HFFc6 (cell line): ENCODE measurements at regions not wholly inside any gene's neighbourhood (a gene's known extent, or its start where the extent isn't known, plus 50 kb on each side); places are given as distances from the start of the nearest gene placed in this dataset.

Source experiments
- DNase-seq: peaks from one replicate; pipeline ENCODE4 v3.0.0-alpha.2; 2018
- H3K27ac Mint-ChIP-seq: 2 replicates; pipeline ENCODE4 v1.8.0; 2020; ENCODE audit warnings: mild to moderate bottlenecking, mixed read lengths
- H3K27me3 Mint-ChIP-seq: 2 replicates; pipeline ENCODE4 v1.8.0; 2021; ENCODE audit warnings: mild to moderate bottlenecking, moderate library complexity, mixed read lengths; ENCODE audit not compliant: insufficient read depth
- H3K36me3 Mint-ChIP-seq: 2 replicates; pipeline ENCODE4 v1.8.0; 2021; ENCODE audit warnings: low read depth, mixed read lengths
- H3K4me1 Mint-ChIP-seq: 2 replicates; pipeline ENCODE4 v1.8.0; 2020; ENCODE audit warnings: low read depth, mixed read lengths
- H3K4me3 Mint-ChIP-seq: 2 replicates; pipeline ENCODE4 v1.8.0; 2020; ENCODE audit warnings: mild to moderate bottlenecking, moderate library complexity, mixed read lengths
- H3K9me3 Mint-ChIP-seq: 2 replicates; pipeline ENCODE4 v1.8.0; 2020; ENCODE audit warnings: mild to moderate bottlenecking, mixed read lengths
- CTCF ChIP-seq: fragments of 200-600 bp; sonication (generic); IDR thresholded peaks from 2 replicates; pipeline ENCODE4 v1.5.0; 2021; ENCODE audit warnings: antibody characterized with exemption, mild to moderate bottlenecking

DNA sequence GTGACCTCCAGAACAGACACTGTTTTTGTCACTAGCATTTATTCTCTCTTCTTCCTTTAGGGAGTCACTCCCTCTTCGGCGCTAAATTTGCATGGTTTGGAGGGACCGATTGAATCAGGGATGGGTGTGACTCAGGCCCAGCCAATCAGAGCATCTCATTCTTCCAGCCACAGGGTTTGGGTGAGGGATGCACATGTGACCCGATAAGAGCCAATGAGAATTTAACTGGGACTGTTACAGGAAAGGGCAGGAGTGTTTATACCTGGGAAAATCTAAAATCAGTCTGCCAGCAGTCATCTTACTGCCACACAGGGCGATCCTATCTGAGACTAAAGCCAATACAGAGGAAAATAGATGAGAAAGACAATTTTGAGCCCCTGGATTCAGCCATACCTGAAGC, 351.2 kb upstream of the ERCC4 start:
- DNase-seq = no peak
- Mint-ChIP-seq H3K9me3 (peaks cover 40% of the 10 kb centered on the region), H3K36me3 (no peaks in the 10 kb centered on the region; the same call in 1 of the 2 replicates), H3K4me3 (no peak overlapping the region), H3K27me3 (no peaks in the 10 kb centered on the region; the same call in 1 of the 2 replicates), H3K27ac (no peak overlapping the region), H3K4me1 (no peaks in the 10 kb centered on the region)
- TF ChIP-seq CTCF = no peak

DNA sequence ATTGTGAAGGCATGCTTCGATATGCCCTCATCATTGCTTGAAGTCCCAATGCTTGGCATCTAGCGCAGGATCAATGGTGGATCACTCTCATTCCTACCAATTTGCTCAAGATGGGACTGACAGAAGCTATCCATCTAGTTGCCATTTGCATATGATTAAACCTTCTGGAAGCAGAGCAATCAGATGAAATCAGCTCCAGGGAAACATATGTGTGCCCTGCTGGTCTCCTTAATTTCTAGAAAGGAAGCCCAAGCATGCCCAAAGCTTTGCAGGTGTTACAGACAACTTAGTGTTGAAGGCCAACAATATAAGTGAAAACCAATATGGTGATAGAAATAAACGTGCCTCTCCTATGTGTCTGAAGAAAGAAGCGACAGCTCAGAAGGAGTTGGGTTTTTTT, 350.0 kb upstream of the ERCC4 start:
- peaks cover 5% of the 10 kb centered on the region; the same call in 1 of the 2 replicates for H3K36me3 Mint-ChIP-seq
- no peak overlapping the region for H3K27ac Mint-ChIP-seq
- DNase-seq = no peak
- no peaks in the 10 kb centered on the region; the same call in 1 of the 2 replicates for H3K27me3 Mint-ChIP-seq
- no peak overlapping the region for H3K4me3 Mint-ChIP-seq
- peaks cover 39% of the 10 kb centered on the region for H3K9me3 Mint-ChIP-seq
- no peaks in the 10 kb centered on the region for H3K4me1 Mint-ChIP-seq
- no peak for TF ChIP-seq CTCF

GRCh38 chr16:13571036-13571435, 348.9 kb upstream of the ERCC4 start:
- H3K4me1 Mint-ChIP-seq = no peaks in the 10 kb centered on the region
- TF ChIP-seq CTCF = no peak
- H3K27ac Mint-ChIP-seq = no peak overlapping the region
- no peaks in the 10 kb centered on the region; the same call in 1 of the 2 replicates for H3K27me3 Mint-ChIP-seq
- peaks cover 44% of the 10 kb centered on the region for H3K9me3 Mint-ChIP-seq
- H3K36me3 Mint-ChIP-seq = peaks cover 6% of the 10 kb centered on the region; the same call in 1 of the 2 replicates
- DNase-seq = no peak
- no peak overlapping the region for H3K4me3 Mint-ChIP-seq

DNA sequence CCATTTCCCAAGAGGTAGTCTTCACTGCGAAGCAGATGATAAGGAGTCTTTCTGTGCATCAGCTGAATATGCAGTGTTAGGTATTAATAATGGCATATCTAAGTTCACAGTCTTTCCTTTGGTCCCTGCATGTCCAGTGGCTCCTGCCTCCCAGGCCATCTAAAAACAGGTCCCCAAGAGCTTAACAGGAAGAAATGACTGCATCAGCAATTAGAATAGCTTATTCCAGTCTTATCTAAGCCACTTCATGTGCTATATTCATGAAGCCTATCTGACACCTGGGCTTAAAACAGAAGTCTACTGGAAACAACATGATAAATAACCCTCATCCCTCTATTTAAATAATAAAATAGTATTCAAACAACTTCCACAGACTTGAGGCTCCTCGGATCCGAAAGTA, 346.1 kb upstream of the ERCC4 start:
- no peak for DNase-seq
- Mint-ChIP-seq H3K36me3 (peaks cover 6% of the 10 kb centered on the region; the same call in 1 of the 2 replicates), H3K4me1 (no peaks in the 10 kb centered on the region), H3K4me3 (no peak overlapping the region), H3K27ac (no peak overlapping the region), H3K27me3 (peaks cover 2% of the 10 kb centered on the region; the same call in 1 of the 2 replicates), H3K9me3 (peaks cover 38% of the 10 kb centered on the region)
- no peak for TF ChIP-seq CTCF

GRCh38 chr16:13586051-13586450, 333.9 kb upstream of the ERCC4 start:
- Mint-ChIP-seq H3K27ac (no peak overlapping the region), H3K27me3 (no peaks in the 10 kb centered on the region; the same call in none of the 2 replicates), H3K36me3 (no peaks in the 10 kb centered on the region), H3K4me3 (no peak overlapping the region), H3K9me3 (peaks cover 38% of the 10 kb centered on the region), H3K4me1 (no peaks in the 10 kb centered on the region)
- DNase-seq = no peak
- no peak for TF ChIP-seq CTCF

DNA sequence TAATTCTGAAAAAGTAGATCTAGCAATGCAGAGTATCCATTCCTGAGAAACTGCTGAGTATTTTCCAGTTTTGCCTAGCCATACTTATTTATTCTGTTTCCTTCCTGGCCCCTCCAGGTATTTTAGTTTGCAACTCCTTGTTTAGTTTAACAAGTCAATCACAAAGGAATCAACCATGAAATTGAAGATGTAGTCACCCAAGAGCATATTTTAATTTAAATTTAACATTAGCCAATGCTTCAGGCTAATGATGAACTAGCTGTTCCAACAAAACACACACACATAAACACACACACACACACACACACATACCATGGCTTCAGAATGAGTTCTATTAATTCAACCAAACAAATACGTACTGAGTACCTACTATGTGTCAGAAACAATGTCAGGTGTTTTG, 332.8 kb upstream of the ERCC4 start:
- Mint-ChIP-seq H3K4me1 (no peaks in the 10 kb centered on the region), H3K36me3 (no peaks in the 10 kb centered on the region), H3K27ac (no peak overlapping the region), H3K9me3 (peaks cover 31% of the 10 kb centered on the region), H3K27me3 (no peaks in the 10 kb centered on the region; the same call in 1 of the 2 replicates), H3K4me3 (no peak overlapping the region)
- no peak for TF ChIP-seq CTCF
- no peak for DNase-seq
